ENCODE measurements at regions not wholly inside any gene's neighbourhood (a gene's known extent, or its start where the extent isn't known, plus 50 kb on each side); places are given as distances from the start of the nearest gene placed in this dataset.

- DNase-seq (ENCODE audit: low read depth) = no peak
Observed at GRCh38 chr11:91817996-91818395, 406.6 kb upstream of the FAT3 start.

- no peak for DNase-seq (ENCODE audit: low read depth)
Observed at GRCh38 chr11:91813263-91813662, 411.4 kb upstream of the FAT3 start.

GRCh38 chr11:91810871-91811270 is 413.7 kb upstream of the FAT3 start:
- no peak for DNase-seq (ENCODE audit: low read depth)

GRCh38 chr11:91805293-91805692 is 419.3 kb upstream of the FAT3 start:
- no peak for DNase-seq (ENCODE audit: low read depth)

GRCh38 chr11:91804042-91804441 is 420.6 kb upstream of the FAT3 start:
- DNase-seq (ENCODE audit: low read depth) = no peak

GRCh38 chr11:91802475-91802874 is 422.1 kb upstream of the FAT3 start:
- no peak for DNase-seq (ENCODE audit: low read depth)

- DNase-seq (ENCODE audit: low read depth) = no peak
Observed at GRCh38 chr11:91800208-91800914, 424.3 kb upstream of the FAT3 start.

- no peak for DNase-seq (ENCODE audit: low read depth)
Observed at GRCh38 chr11:91798240-91798639, 426.4 kb upstream of the FAT3 start.

GRCh38 chr11:91796999-91797398 is 427.6 kb upstream of the FAT3 start:
- DNase-seq (ENCODE audit: low read depth) = no peak

- DNase-seq (ENCODE audit: low read depth) = no peak
Observed at GRCh38 chr11:91795139-91795887, 429.3 kb upstream of the FAT3 start.

GRCh38 chr11:91794146-91794545 is 430.5 kb upstream of the FAT3 start:
- no peak for DNase-seq (ENCODE audit: low read depth)

- no peak for DNase-seq (ENCODE audit: low read depth)
Observed at GRCh38 chr11:91792779-91793262, 431.8 kb upstream of the FAT3 start.

GRCh38 chr11:91791171-91791468 is 433.5 kb upstream of the FAT3 start:
- DNase-seq (ENCODE audit: low read depth) = no peak

- DNase-seq (ENCODE audit: low read depth) = no peak
Observed at GRCh38 chr11:91790346-91791170, 434.1 kb upstream of the FAT3 start.

- DNase-seq (ENCODE audit: low read depth) = no peak
Observed at GRCh38 chr11:91788764-91789163, 435.9 kb upstream of the FAT3 start.

GRCh38 chr11:91786097-91786496 is 438.5 kb upstream of the FAT3 start:
- no peak for DNase-seq (ENCODE audit: low read depth)

- no peak for DNase-seq (ENCODE audit: low read depth)
Observed at GRCh38 chr11:91783173-91783572, 441.4 kb upstream of the FAT3 start.

GRCh38 chr11:91778758-91779157 is 445.9 kb upstream of the FAT3 start:
- no peak for DNase-seq (ENCODE audit: low read depth)

- DNase-seq (ENCODE audit: low read depth) = no peak
Observed at GRCh38 chr11:91776655-91777054, 448.0 kb upstream of the FAT3 start.

GRCh38 chr11:91773090-91773489 is 451.5 kb upstream of the FAT3 start:
- DNase-seq (ENCODE audit: low read depth) = no peak

- DNase-seq (ENCODE audit: low read depth) = no peak
Observed at GRCh38 chr11:91771961-91772360, 452.7 kb upstream of the FAT3 start.

GRCh38 chr11:91768783-91769182 is 455.8 kb upstream of the FAT3 start:
- no peak for DNase-seq (ENCODE audit: low read depth)
